Neuronal stem cell (in vitro differentiated cells): ENCODE measurements at regions not wholly inside any gene's neighbourhood (a gene's known extent, or its start where the extent isn't known, plus 50 kb on each side); places are given as distances from the start of the nearest gene placed in this dataset.
A peak's percentile ranks its signal among the peaks of the same experiment; 100 is the strongest.

Experiments
- DNase-seq: peaks from one replicate; pipeline ENCODE4 v3.0.0-alpha.2; 2013; ENCODE audit warnings: low spot score
- H2AFZ ChIP-seq: one replicate; pipeline ENCODE4 v1.6.1; 2013; ENCODE audit warnings: mild to moderate bottlenecking, low read length, inconsistent platforms
- H2AK5ac ChIP-seq: 2 replicates; pipeline ENCODE4 v1.6.1; 2013; ENCODE audit warnings: low read depth, mild to moderate bottlenecking, inconsistent platforms, low read length, moderate library complexity, mixed read lengths
- H2BK120ac ChIP-seq: 2 replicates; pipeline ENCODE4 v1.6.1; 2013; ENCODE audit warnings: low read depth, mild to moderate bottlenecking, inconsistent platforms, low read length, moderate library complexity, mixed read lengths
- H2BK12ac ChIP-seq: one replicate; pipeline ENCODE4 v1.6.1; 2013; ENCODE audit warnings: low read length, inconsistent platforms
- H2BK15ac ChIP-seq: 2 replicates; pipeline ENCODE4 v1.6.1; 2013; ENCODE audit warnings: mild to moderate bottlenecking, low read length, inconsistent platforms, mixed read lengths
- H2BK5ac ChIP-seq: one replicate; pipeline ENCODE4 v1.6.1; 2013; ENCODE audit warnings: inconsistent platforms, mild to moderate bottlenecking, low read length, moderate library complexity
- H3K14ac ChIP-seq: one replicate; pipeline ENCODE4 v1.6.1; 2013; ENCODE audit warnings: low read length, inconsistent platforms
- H3K18ac ChIP-seq: 2 replicates; pipeline ENCODE4 v1.6.1; 2013; ENCODE audit warnings: low read length, inconsistent platforms
- H3K23ac ChIP-seq: 2 replicates; pipeline ENCODE4 v1.6.1; 2013; ENCODE audit warnings: low read depth, mild to moderate bottlenecking, mixed read lengths, low read length, inconsistent platforms; ENCODE audit not compliant: poor library complexity
- H3K27ac ChIP-seq: replicated peaks from 3 replicates; pipeline ENCODE4 v1.5.1; 2013; ENCODE audit warnings: low read length, inconsistent platforms
- H3K27me3 ChIP-seq, 3 experiments: 2 replicates each; pipeline ENCODE4 v1.6.1; 2013; ENCODE audit warnings: low read length in 3 of 3, mild to moderate bottlenecking in 2 of 3, inconsistent platforms in 1 of 3, low read depth in 1 of 3, mixed read lengths in 1 of 3, moderate library complexity in 1 of 3; ENCODE audit not compliant: control insufficient read depth in 3 of 3, insufficient read depth in 3 of 3
- H3K36me3 ChIP-seq, 2 donors: replicated peaks in 1 of 2; 2 replicates each; pipeline ENCODE4 v1.6.1; 2013; ENCODE audit warnings: low read length in 2 of 2; ENCODE audit not compliant: control insufficient read depth in 2 of 2, insufficient read depth in 2 of 2
- H3K4ac ChIP-seq: 2 replicates; pipeline ENCODE4 v1.6.1; 2013; ENCODE audit warnings: inconsistent platforms, mild to moderate bottlenecking, low read length, moderate library complexity
- H3K4me1 ChIP-seq, 2 donors: 1 replicate in 1 of 2; 2 replicates in 1 of 2; pipeline ENCODE4 v1.6.1; 2013; ENCODE audit warnings: low read length in 2 of 2, low read depth in 1 of 2; ENCODE audit not compliant: control insufficient read depth in 2 of 2, insufficient read depth in 1 of 2
- H3K4me2 ChIP-seq: one replicate; pipeline ENCODE4 v1.6.1; 2013; ENCODE audit warnings: mild to moderate bottlenecking, low read length, inconsistent platforms; ENCODE audit not compliant: insufficient read depth, poor library complexity, severe bottlenecking
- H3K4me3 ChIP-seq, 2 donors: 2 replicates each; pipeline ENCODE4 v1.5.1; 2013; ENCODE audit warnings: low read length in 2 of 2, mild to moderate bottlenecking in 2 of 2, inconsistent platforms in 1 of 2, moderate library complexity in 1 of 2
- H3K79me1 ChIP-seq: one replicate; pipeline ENCODE4 v1.6.1; 2013; ENCODE audit warnings: low read depth, mild to moderate bottlenecking, inconsistent platforms, low read length, moderate library complexity
- H3K9ac ChIP-seq: one replicate; pipeline ENCODE4 v1.6.1; 2013; ENCODE audit warnings: mild to moderate bottlenecking, low read depth, low read length, inconsistent platforms; ENCODE audit not compliant: poor library complexity
- H3K9me3 ChIP-seq, 2 donors: replicated peaks in 1 of 2; 2 replicates each; pipeline versions ENCODE3 to v1.6.1; 2013; ENCODE audit warnings: low read length in 2 of 2, mild to moderate bottlenecking in 2 of 2, inconsistent platforms in 1 of 2, low read depth in 1 of 2, mixed read lengths in 1 of 2, moderate library complexity in 1 of 2; ENCODE audit not compliant: control insufficient read depth in 2 of 2, insufficient read depth in 1 of 2
- H4K8ac ChIP-seq: one replicate; pipeline ENCODE4 v1.6.1; 2013; ENCODE audit warnings: low read depth, mild to moderate bottlenecking, inconsistent platforms, low read length, moderate library complexity
- H4K91ac ChIP-seq: one replicate; pipeline ENCODE4 v1.6.1; 2013; ENCODE audit warnings: low read length, low read depth, mild to moderate bottlenecking, inconsistent platforms; ENCODE audit not compliant: poor library complexity
- WGBS, 2 donors: extraction: QIAGEN DNeasy Blood & Tissue Kit; methylation state at CpG; one replicate each; pipeline ENCODE4 v1.1.7; 2013; ENCODE audit warnings: missing lambda C conversion rate in 2 of 2, mixed read lengths in 1 of 2; ENCODE audit not compliant: insufficient read length in 2 of 2, insufficient replicate concordance in 1 of 2; ENCODE audit errors: extremely low coverage in 2 of 2; 5-methylcytosine and 5-hydroxymethylcytosine counted together

GRCh38 chr5:174431504-174431903, 292.9 kb upstream of the MSX2 start:
- H3K36me3 ChIP-seq: no peaks in the 10 kb centered on the region
- H2BK120ac ChIP-seq: no peak overlapping the region
- no peaks in the 10 kb centered on the region for H3K9me3 ChIP-seq
- H4K91ac ChIP-seq: no peak overlapping the region
- no peak overlapping the region for H2AK5ac ChIP-seq
- H3K79me1 ChIP-seq: no peaks in the 10 kb centered on the region
- no CpG with 5 or more reads among the region's 7 CpGs for WGBS, 2 donors
- H3K27me3 ChIP-seq: no peaks in the 10 kb centered on the region
- H3K4me2 ChIP-seq: no peak overlapping the region
- H3K4ac ChIP-seq: no peak overlapping the region
- no peak overlapping the region for H2BK15ac ChIP-seq
- peaks cover 0 to under 1% of the 10 kb centered on the region in 2 donors for H3K4me1 ChIP-seq
- H3K14ac ChIP-seq: no peak overlapping the region
- no peak overlapping the region for H2BK12ac ChIP-seq
- H3K23ac ChIP-seq: no peak overlapping the region
- H3K4me3 ChIP-seq: no peak overlapping the region
- no peak overlapping the region for H3K9ac ChIP-seq
- no peak overlapping the region for H3K27ac ChIP-seq
- no peak overlapping the region for H3K18ac ChIP-seq
- no peak overlapping the region for H2BK5ac ChIP-seq
- DNase-seq: no peak
- H2AFZ ChIP-seq: no peak overlapping the region
- no peak overlapping the region for H4K8ac ChIP-seq

- no CpG with 5 or more reads among the region's 2 CpGs for WGBS, 2 donors
- H3K27ac ChIP-seq: no peak overlapping the region
- H3K27me3 ChIP-seq: no peaks in the 10 kb centered on the region
These were observed 291.3 kb upstream of the MSX2 start for GRCh38 chr5:174433098-174433497.

GRCh38 chr5:174436750-174437149, 287.6 kb upstream of the MSX2 start:
- Histone ChIP-seq H3K14ac (peak overlapping the region; percentile 9), H3K36me3 (no peaks in the 10 kb centered on the region), H4K91ac (no peak overlapping the region), H3K9ac (no peak overlapping the region), H2BK5ac (no peak overlapping the region), H2AFZ (no peak overlapping the region), H3K4ac (no peak overlapping the region), H4K8ac (no peak overlapping the region), H2BK12ac (no peak overlapping the region), H2AK5ac (no peak overlapping the region), H3K27ac (no peak overlapping the region), H3K27me3 (no peaks in the 10 kb centered on the region), H3K9me3 (no peaks in the 10 kb centered on the region), H2BK120ac (no peak overlapping the region), H3K4me2 (no peak overlapping the region), H3K79me1 (no peaks in the 10 kb centered on the region), H2BK15ac (no peak overlapping the region), H3K23ac (no peak overlapping the region), H3K18ac (peak overlapping the region; percentile 1), H3K4me1 (peaks cover 0 to 3% of the 10 kb centered on the region in 2 donors), H3K4me3 (no peak overlapping the region)
- no peak for DNase-seq
- no CpG with 5 or more reads among the region's 4 CpGs for WGBS, 2 donors

More at GRCh38 chr5:174433098-174433497, 291.3 kb upstream of the MSX2 start:
- Histone ChIP-seq H2AK5ac (no peak overlapping the region), H3K79me1 (no peaks in the 10 kb centered on the region), H3K4me2 (no peak overlapping the region), H3K23ac (no peak overlapping the region), H3K9me3 (no peaks in the 10 kb centered on the region), H2BK15ac (no peak overlapping the region), H2BK120ac (no peak overlapping the region), H4K8ac (no peak overlapping the region), H2BK12ac (no peak overlapping the region), H3K4ac (no peak overlapping the region), H3K14ac (no peak overlapping the region), H3K18ac (no peak overlapping the region), H4K91ac (no peak overlapping the region), H3K9ac (no peak overlapping the region), H2AFZ (no peak overlapping the region), H3K4me1 (peaks cover 0 to 3% of the 10 kb centered on the region in 2 donors), H3K36me3 (no peaks in the 10 kb centered on the region), H2BK5ac (no peak overlapping the region), H3K4me3 (no peak overlapping the region)
- no peak for DNase-seq

- no peak overlapping the region for H2AFZ ChIP-seq
- no peak overlapping the region for H3K4me2 ChIP-seq
- DNase-seq: no peak
- H3K4ac ChIP-seq: no peak overlapping the region
- no peak overlapping the region for H2BK5ac ChIP-seq
- no peak overlapping the region for H3K18ac ChIP-seq
- no peaks in the 10 kb centered on the region for H3K4me1 ChIP-seq
- H4K91ac ChIP-seq: no peak overlapping the region
- H3K9ac ChIP-seq: no peak overlapping the region
- H4K8ac ChIP-seq: no peak overlapping the region
- no peak overlapping the region for H2BK120ac ChIP-seq
- no peak overlapping the region for H2BK15ac ChIP-seq
- no peaks in the 10 kb centered on the region for H3K27me3 ChIP-seq
- H2BK12ac ChIP-seq: no peak overlapping the region
- H3K23ac ChIP-seq: no peak overlapping the region
- H3K14ac ChIP-seq: no peak overlapping the region
- no peaks in the 10 kb centered on the region for H3K79me1 ChIP-seq
- H3K27ac ChIP-seq: no peak overlapping the region
- no peaks in the 10 kb centered on the region for H3K36me3 ChIP-seq
- H2AK5ac ChIP-seq: no peak overlapping the region
- no peak overlapping the region for H3K4me3 ChIP-seq
- H3K9me3 ChIP-seq: peaks cover 0 to 1% of the 10 kb centered on the region in 2 donors
- no CpG with 5 or more reads among the region's 7 CpGs for WGBS, 2 donors
These were observed 279.7 kb upstream of the MSX2 start for GRCh38 chr5:174444479-174445188.
